ENCODE measurements at regions not wholly inside any gene's neighbourhood (a gene's known extent, or its start where the extent isn't known, plus 50 kb on each side); places are given as distances from the start of the nearest gene placed in this dataset.

DNA sequence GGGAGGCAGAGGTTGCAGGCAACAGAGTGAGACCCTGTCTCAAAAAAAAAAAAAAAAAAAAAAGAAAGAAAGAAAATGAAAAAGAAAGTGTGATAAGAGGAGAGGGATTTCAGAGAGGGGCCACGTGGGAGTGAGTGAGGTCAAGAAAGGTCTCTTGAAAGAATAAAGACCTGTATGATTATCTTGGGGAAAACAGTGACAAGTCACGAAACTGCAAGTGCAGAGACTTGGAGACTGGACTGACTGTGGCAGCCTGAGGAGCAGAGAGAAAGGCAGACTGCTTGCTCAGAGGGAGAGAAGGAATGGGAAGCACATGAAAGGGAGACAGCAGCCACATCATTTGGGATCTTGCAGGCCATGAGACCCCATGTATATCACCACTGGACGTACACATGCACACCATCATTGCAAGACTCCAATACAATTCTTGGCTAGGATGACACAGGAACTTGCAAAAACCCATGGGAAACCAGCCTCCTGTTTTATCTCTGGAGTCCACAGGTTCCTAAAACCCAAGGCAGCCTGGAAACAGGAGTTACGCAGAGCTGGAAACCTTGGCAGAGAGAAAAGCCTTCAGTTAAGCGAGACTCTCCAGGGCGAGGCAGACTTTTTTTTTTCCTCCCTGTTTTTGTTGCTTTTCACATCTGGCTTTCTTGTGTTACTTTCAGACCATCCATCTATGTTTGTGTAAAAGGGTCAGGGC lies 207.0 kb upstream of the TBL1X start:
- H3K27ac ChIP-seq (ENCODE audit: control insufficient read depth, insufficient read depth, low read length) = no peak overlapping the region
- dilution Hi-C loops (cut with MboI; ENCODE audit: extremely low pct_ligation_motif_present, low sequenced_read_pairs) = no loop called here
- TF ChIP-seq, protein P1, sequence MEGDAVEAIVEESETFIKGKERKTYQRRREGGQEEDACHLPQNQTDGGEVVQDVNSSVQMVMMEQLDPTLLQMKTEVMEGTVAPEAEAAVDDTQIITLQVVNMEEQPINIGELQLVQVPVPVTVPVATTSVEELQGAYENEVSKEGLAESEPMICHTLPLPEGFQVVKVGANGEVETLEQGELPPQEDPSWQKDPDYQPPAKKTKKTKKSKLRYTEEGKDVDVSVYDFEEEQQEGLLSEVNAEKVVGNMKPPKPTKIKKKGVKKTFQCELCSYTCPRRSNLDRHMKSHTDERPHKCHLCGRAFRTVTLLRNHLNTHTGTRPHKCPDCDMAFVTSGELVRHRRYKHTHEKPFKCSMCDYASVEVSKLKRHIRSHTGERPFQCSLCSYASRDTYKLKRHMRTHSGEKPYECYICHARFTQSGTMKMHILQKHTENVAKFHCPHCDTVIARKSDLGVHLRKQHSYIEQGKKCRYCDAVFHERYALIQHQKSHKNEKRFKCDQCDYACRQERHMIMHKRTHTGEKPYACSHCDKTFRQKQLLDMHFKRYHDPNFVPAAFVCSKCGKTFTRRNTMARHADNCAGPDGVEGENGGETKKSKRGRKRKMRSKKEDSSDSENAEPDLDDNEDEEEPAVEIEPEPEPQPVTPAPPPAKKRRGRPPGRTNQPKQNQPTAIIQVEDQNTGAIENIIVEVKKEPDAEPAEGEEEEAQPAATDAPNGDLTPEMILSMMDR (optimal IDR thresholded peaks at IDR 0.05 in 1 of 3, IDR thresholded peaks at IDR 0.05 in 1 of 3, conservative IDR thresholded peaks at IDR 0.05 in 1 of 3; ENCODE audit: extremely low read depth in 1 of 3, insufficient read depth in 2 of 3, low read length in 3 of 3) = no peak
- TF ChIP-seq EZH2 (IDR thresholded peaks at IDR 0.05; ENCODE audit: low read length) = no peak
- H3K9me1 ChIP-seq (ENCODE audit: control insufficient read depth, extremely low read depth, insufficient read depth, low read length) = no peaks in the 10 kb centered on the region
- no peak overlapping the region for H3K4me2 ChIP-seq (ENCODE audit: control insufficient read depth, extremely low read depth, insufficient read depth, low read depth, low read length)
- no peaks in the 10 kb centered on the region for H3K27me3 ChIP-seq (ENCODE audit: control insufficient read depth, extremely low read depth, insufficient read depth, low read length)
- H3K79me2 ChIP-seq (ENCODE audit: control insufficient read depth, insufficient read depth, low read length) = no peaks in the 10 kb centered on the region
- no peak overlapping the region for H2AFZ ChIP-seq (ENCODE audit: control insufficient read depth, low read length)
- peaks cover 3% of the 10 kb centered on the region for H3K9me3 ChIP-seq (ENCODE audit: control insufficient read depth, low read depth, low read length)
- H3K9ac ChIP-seq (ENCODE audit: control insufficient read depth, extremely low read depth, insufficient read depth, low read length) = no peak overlapping the region
- DNase-seq (ENCODE audit: low read depth, low spot score) = no peak
- FAIRE-seq = no peak
- no peak overlapping the region for H3K4me3 ChIP-seq (ENCODE audit: control insufficient read depth in 2 of 3, extremely low read depth in 1 of 3, insufficient read depth in 2 of 3, low read depth in 1 of 3, low read length in 3 of 3)
- H4K20me1 ChIP-seq (ENCODE audit: control insufficient read depth, extremely low read depth, insufficient read depth, low read length) = no peaks in the 10 kb centered on the region
- no peaks in the 10 kb centered on the region for H3K36me3 ChIP-seq (ENCODE audit: control insufficient read depth in 2 of 2, extremely low read depth in 1 of 2, insufficient read depth in 2 of 2, low read length in 2 of 2)
- H3K4me1 ChIP-seq (ENCODE audit: control insufficient read depth, extremely low read depth, insufficient read depth, low read length) = no peaks in the 10 kb centered on the region

DNA sequence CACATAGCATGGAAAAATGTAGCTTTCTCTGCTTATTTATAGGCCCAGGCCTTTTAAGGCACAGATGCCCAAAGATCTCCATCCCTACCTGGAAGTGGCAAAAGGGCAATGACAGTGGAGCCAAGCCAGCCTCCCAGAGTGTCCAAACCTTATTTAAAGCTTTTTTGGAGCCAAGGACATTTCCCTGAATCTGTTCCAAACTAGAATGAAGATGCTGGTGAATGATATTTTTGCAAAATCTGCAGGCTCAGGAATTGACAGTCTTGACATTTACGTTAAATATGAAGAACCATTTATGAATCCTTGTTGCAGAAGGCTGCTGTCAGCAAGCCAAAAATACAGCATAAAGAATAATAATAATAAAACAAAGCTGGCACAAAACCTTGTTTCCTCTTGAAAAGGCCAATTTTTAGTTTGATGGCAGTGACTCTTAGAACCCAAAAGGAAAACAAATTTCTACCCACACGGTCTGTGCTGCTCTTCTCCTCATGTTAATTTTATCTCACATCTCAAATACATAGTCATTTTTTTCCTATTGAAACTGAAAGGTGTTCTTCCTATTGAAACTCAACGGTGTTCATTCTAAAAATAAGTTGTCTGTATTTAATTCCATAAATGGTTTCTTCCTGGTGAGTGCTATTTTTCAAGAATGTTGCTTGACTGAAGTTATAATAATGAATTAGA lies 206.3 kb upstream of the TBL1X start:
- no peak for FAIRE-seq
- no peak for DNase-seq (ENCODE audit: low read depth, low spot score)

More for the DNA sequence above, 206.3 kb upstream of the TBL1X start:
- Histone ChIP-seq H3K4me3 (ENCODE audit: control insufficient read depth in 2 of 3, extremely low read depth in 1 of 3, insufficient read depth in 2 of 3, low read depth in 1 of 3, low read length in 3 of 3) (no peak overlapping the region), H3K9me3 (ENCODE audit: control insufficient read depth, low read depth, low read length) (peaks cover 3% of the 10 kb centered on the region), H3K4me2 (ENCODE audit: control insufficient read depth, extremely low read depth, insufficient read depth, low read depth, low read length) (no peak overlapping the region), H4K20me1 (ENCODE audit: control insufficient read depth, extremely low read depth, insufficient read depth, low read length) (no peaks in the 10 kb centered on the region), H3K27ac (ENCODE audit: control insufficient read depth, insufficient read depth, low read length) (no peak overlapping the region), H3K36me3 (ENCODE audit: control insufficient read depth in 2 of 2, extremely low read depth in 1 of 2, insufficient read depth in 2 of 2, low read length in 2 of 2) (no peaks in the 10 kb centered on the region), H3K27me3 (ENCODE audit: control insufficient read depth, extremely low read depth, insufficient read depth, low read length) (no peaks in the 10 kb centered on the region), H2AFZ (ENCODE audit: control insufficient read depth, low read length) (no peak overlapping the region), H3K9ac (ENCODE audit: control insufficient read depth, extremely low read depth, insufficient read depth, low read length) (no peak overlapping the region), H3K79me2 (ENCODE audit: control insufficient read depth, insufficient read depth, low read length) (no peaks in the 10 kb centered on the region), H3K9me1 (ENCODE audit: control insufficient read depth, extremely low read depth, insufficient read depth, low read length) (no peaks in the 10 kb centered on the region), H3K4me1 (ENCODE audit: control insufficient read depth, extremely low read depth, insufficient read depth, low read length) (no peaks in the 10 kb centered on the region)
- TF ChIP-seq EZH2 (IDR thresholded peaks at IDR 0.05; ENCODE audit: low read length) = no peak
- dilution Hi-C loops (cut with MboI; ENCODE audit: extremely low pct_ligation_motif_present, low sequenced_read_pairs) = no loop called here

Data from keratinocyte (primary cell).